KOPT-K1 (cell line): ENCODE measurements at regions not wholly inside any gene's neighbourhood (a gene's known extent, or its start where the extent isn't known, plus 50 kb on each side); places are given as distances from the start of the nearest gene placed in this dataset.

ENCODE experiments used
- H3K27ac ChIP-seq: fragments of 200-600 bp; sonication (generic); 2 replicates; pipeline ENCODE4 v1.5.1; 2016; ENCODE audit warnings: antibody characterized with exemption, mild to moderate bottlenecking, low read depth, low read length; ENCODE audit not compliant: poor library complexity, severe bottlenecking
- H3K36me3 ChIP-seq: fragments of 200-600 bp; sonication (generic); 2 replicates; pipeline ENCODE4 v1.5.1; 2017; ENCODE audit warnings: antibody characterized with exemption, mild to moderate bottlenecking, low read length, moderate library complexity; ENCODE audit not compliant: insufficient read depth
- H3K9me3 ChIP-seq: fragments of 200-600 bp; sonication (generic); 2 replicates; pipeline ENCODE4 v1.5.1; 2017; ENCODE audit warnings: antibody characterized with exemption, low read length, mild to moderate bottlenecking; ENCODE audit not compliant: insufficient read depth, poor library complexity, severe bottlenecking

GRCh38 chr13:24625870-24626849 is 54.0 kb upstream of the ATP12A start:
- Histone ChIP-seq H3K9me3 (no peaks in the 10 kb centered on the region), H3K27ac (no peak overlapping the region), H3K36me3 (no peaks in the 10 kb centered on the region)

- no peaks in the 10 kb centered on the region for H3K9me3 ChIP-seq
- no peak overlapping the region for H3K27ac ChIP-seq
- H3K36me3 ChIP-seq = no peaks in the 10 kb centered on the region
Measured at GRCh38 chr13:24627090-24627714, 53.0 kb upstream of the ATP12A start.

- Histone ChIP-seq H3K9me3 (no peaks in the 10 kb centered on the region), H3K36me3 (no peaks in the 10 kb centered on the region)
Measured at GRCh38 chr13:24627946-24628345, 52.3 kb upstream of the ATP12A start.

GRCh38 chr13:24629320-24629719 is 50.9 kb upstream of the ATP12A start:
- H3K9me3 ChIP-seq = no peaks in the 10 kb centered on the region
- no peaks in the 10 kb centered on the region for H3K36me3 ChIP-seq
- H3K27ac ChIP-seq = no peak overlapping the region

More at GRCh38 chr13:24627946-24628345, 52.3 kb upstream of the ATP12A start:
- no peak overlapping the region for H3K27ac ChIP-seq

- Histone ChIP-seq H3K36me3 (no peaks in the 10 kb centered on the region), H3K27ac (no peak overlapping the region), H3K9me3 (no peaks in the 10 kb centered on the region)
Measured at GRCh38 chr13:24630121-24630520, 50.1 kb upstream of the ATP12A start.
